GM23248 (cell line): ENCODE measurements at regions not wholly inside any gene's neighbourhood (a gene's known extent, or its start where the extent isn't known, plus 50 kb on each side); places are given as distances from the start of the nearest gene placed in this dataset.
"Not testable (repeated sequence)": the region's sequence is repeated elsewhere in the genome, so short reads cannot be mapped to it uniquely, and the experiment has no call there.

ENCODE experiments used
- DNase-seq: peaks from one replicate; pipeline ENCODE4 v3.0.0-alpha.2; 2015
- H2AFZ ChIP-seq: fragments of 200-600 bp; sonication (generic); 2 replicates; pipeline ENCODE4 v1.6.1; 2016; ENCODE audit warnings: antibody characterized with exemption
- H3F3A ChIP-seq: fragments of 200-600 bp; sonication (generic); 2 replicates; pipeline ENCODE4 v1.6.1; 2016; ENCODE audit warnings: mild to moderate bottlenecking, antibody characterized with exemption, mixed run types; ENCODE audit not compliant: insufficient read depth
- H3K27ac ChIP-seq: fragments of 200-600 bp; sonication (generic); 2 replicates; pipeline ENCODE4 v1.5.1; 2016; ENCODE audit warnings: mild to moderate bottlenecking
- H3K27me3 ChIP-seq: fragments of 200-600 bp; sonication (generic); replicated peaks from 2 replicates; pipeline ENCODE4 v1.6.1; 2016; ENCODE audit warnings: mild to moderate bottlenecking; ENCODE audit not compliant: insufficient read depth
- H3K36me3 ChIP-seq: fragments of 200-600 bp; sonication (generic); 2 replicates; pipeline ENCODE4 v1.6.1; 2016; ENCODE audit warnings: low read depth, mild to moderate bottlenecking
- H3K4me1 ChIP-seq: fragments of 200-600 bp; sonication (generic); 2 replicates; pipeline ENCODE4 v1.6.1; 2016; ENCODE audit warnings: mild to moderate bottlenecking; ENCODE audit not compliant: insufficient read depth
- H3K4me2 ChIP-seq: fragments of 200-600 bp; sonication (generic); one replicate; pipeline ENCODE4 v1.6.1; 2016; ENCODE audit warnings: mild to moderate bottlenecking; ENCODE audit not compliant: unreplicated experiment
- H3K4me3 ChIP-seq: fragments of 200-600 bp; sonication (generic); 2 replicates; pipeline ENCODE4 v1.5.1; 2016; ENCODE audit warnings: mild to moderate bottlenecking
- H3K79me2 ChIP-seq: fragments of 200-600 bp; sonication (generic); 2 replicates; pipeline ENCODE4 v1.6.1; 2016; ENCODE audit warnings: mild to moderate bottlenecking; ENCODE audit not compliant: insufficient read depth
- H3K9ac ChIP-seq: fragments of 200-600 bp; sonication (generic); 2 replicates; pipeline ENCODE4 v1.6.1; 2016; ENCODE audit warnings: mild to moderate bottlenecking
- H3K9me2 ChIP-seq: fragments of 200-600 bp; sonication (generic); 2 replicates; pipeline ENCODE4 v1.6.1; 2016; ENCODE audit warnings: mixed run types, mild to moderate bottlenecking, moderate library complexity; ENCODE audit not compliant: insufficient read depth
- H3K9me3 ChIP-seq: fragments of 200-600 bp; sonication (generic); one replicate; pipeline ENCODE4 v1.6.1; 2017; ENCODE audit warnings: low read depth
- H4K20me1 ChIP-seq: fragments of 200-600 bp; sonication (generic); 2 replicates; pipeline ENCODE4 v1.6.0; 2016; ENCODE audit not compliant: insufficient read depth
- EZH2 ChIP-seq: fragments of 200-600 bp; sonication (generic); IDR thresholded peaks from 2 replicates; pipeline ENCODE4 v1.6.1; 2018; ENCODE audit warnings: antibody characterized with exemption, mild to moderate bottlenecking; ENCODE audit not compliant: insufficient read depth, poor library complexity, severe bottlenecking
- EZH2phosphoT487 ChIP-seq: fragments of 200-600 bp; sonication (generic); IDR thresholded peaks from 2 replicates; pipeline ENCODE4 v1.6.1; 2018; ENCODE audit warnings: antibody characterized with exemption, moderate library complexity, mild to moderate bottlenecking, low read depth; ENCODE audit not compliant: insufficient read depth
- WGBS, 2 experiments: methylation state at CpG; one replicate each; pipeline ENCODE4 v1.1.6; 2015 to 2017; ENCODE audit warnings: low lambda C conversion rate in 2 of 2, low coverage in 1 of 2; ENCODE audit errors: missing lambda C conversion rate in 2 of 2; 5-methylcytosine and 5-hydroxymethylcytosine counted together
- in situ Hi-C: fragments of 300-500 bp; cut with MboI; formaldehyde crosslinking; loops from 2 replicates; pipeline ENCODE4 v1.15.0; 2020

GRCh38 chr19:28541029-28541428, 671.9 kb downstream of the UQCRFS1 start:
- Histone ChIP-seq H3K27me3 (no peaks in the 10 kb centered on the region), H3K4me3 (no peak overlapping the region), H2AFZ (no peak overlapping the region), H3K27ac (no peak overlapping the region), H3K79me2 (no peaks in the 10 kb centered on the region), H3K9ac (no peak overlapping the region), H3K9me3 (peaks cover 6% of the 10 kb centered on the region), H3K4me2 (no peak overlapping the region), H3K4me1 (no peaks in the 10 kb centered on the region), H4K20me1 (no peaks in the 10 kb centered on the region), H3K36me3 (no peaks in the 10 kb centered on the region), H3K9me2 (no peaks in the 10 kb centered on the region), H3F3A (no peaks in the 10 kb centered on the region)
- 20 to 26% methylated on average over 3 of the region's 3 CpGs for WGBS, 2 experiments
- no peak for DNase-seq
- TF ChIP-seq EZH2 (no peak), EZH2phosphoT487 (no peak)
- in situ Hi-C loops = no loop called here

GRCh38 chr19:28540385-28540784, 672.6 kb downstream of the UQCRFS1 start:
- WGBS, 2 experiments = 48 to 54% methylated on average over 6 of the region's 6 CpGs

GRCh38 chr19:28539759-28540158, 673.2 kb downstream of the UQCRFS1 start:
- no peaks in the 10 kb centered on the region for H3K9me2 ChIP-seq
- peaks cover 6% of the 10 kb centered on the region for H3K9me3 ChIP-seq
- H3K4me3 ChIP-seq = no peak overlapping the region
- no peaks in the 10 kb centered on the region for H3K36me3 ChIP-seq
- H3K79me2 ChIP-seq = no peaks in the 10 kb centered on the region
- no peak overlapping the region for H2AFZ ChIP-seq
- TF ChIP-seq EZH2phosphoT487 (no peak), EZH2 (no peak)
- no peaks in the 10 kb centered on the region for H3K27me3 ChIP-seq
- no peaks in the 10 kb centered on the region for H4K20me1 ChIP-seq
- no peak overlapping the region for H3K4me2 ChIP-seq
- in situ Hi-C loops = no loop called here
- no peak for DNase-seq
- H3F3A ChIP-seq = no peaks in the 10 kb centered on the region
- H3K4me1 ChIP-seq = no peaks in the 10 kb centered on the region
- no peak overlapping the region for H3K27ac ChIP-seq
- no peak overlapping the region for H3K9ac ChIP-seq

More at GRCh38 chr19:28540385-28540784, 672.6 kb downstream of the UQCRFS1 start:
- H3K36me3 ChIP-seq, H3K9me2 ChIP-seq, H4K20me1 ChIP-seq, H3K9me3 ChIP-seq, H3F3A ChIP-seq, H3K27ac ChIP-seq, H2AFZ ChIP-seq, in situ Hi-C loops, H3K9ac ChIP-seq, H3K4me2 ChIP-seq, H3K27me3 ChIP-seq, H3K4me1 ChIP-seq, DNase-seq, H3K4me3 ChIP-seq, H3K79me2 ChIP-seq: not testable (repeated sequence)

- H3K4me3 ChIP-seq, H3K27ac ChIP-seq, H3K9me3 ChIP-seq, in situ Hi-C loops, H4K20me1 ChIP-seq, H3K4me1 ChIP-seq, H3F3A ChIP-seq, H3K79me2 ChIP-seq, DNase-seq, H3K27me3 ChIP-seq, H3K9ac ChIP-seq, H3K36me3 ChIP-seq, H3K9me2 ChIP-seq, H2AFZ ChIP-seq, H3K4me2 ChIP-seq: not testable (repeated sequence)
- WGBS, 2 experiments = 33 to 50% methylated on average over 1 of the region's 2 CpGs
These were observed 674.4 kb downstream of the UQCRFS1 start for GRCh38 chr19:28538579-28538978.

GRCh38 chr19:28537896-28538295, 675.1 kb downstream of the UQCRFS1 start:
- no peak overlapping the region for H3K27ac ChIP-seq
- in situ Hi-C loops = no loop called here
- H3K79me2 ChIP-seq = no peaks in the 10 kb centered on the region
- 31 to 36% methylated on average over 2 of the region's 2 CpGs for WGBS, 2 experiments
- H3K4me3 ChIP-seq = no peak overlapping the region
- H3K4me1 ChIP-seq = no peaks in the 10 kb centered on the region
- no peak overlapping the region for H3K9ac ChIP-seq
- no peaks in the 10 kb centered on the region for H3K36me3 ChIP-seq
- TF ChIP-seq EZH2phosphoT487 (no peak), EZH2 (no peak)
- H3K4me2 ChIP-seq = no peak overlapping the region
- DNase-seq = no peak
- H2AFZ ChIP-seq = no peak overlapping the region
- H3F3A ChIP-seq = no peaks in the 10 kb centered on the region
- H3K9me2 ChIP-seq = no peaks in the 10 kb centered on the region
- no peaks in the 10 kb centered on the region for H4K20me1 ChIP-seq
- H3K27me3 ChIP-seq = no peaks in the 10 kb centered on the region
- H3K9me3 ChIP-seq = peaks cover 6% of the 10 kb centered on the region
